ENCODE measurements at regions not wholly inside any gene's neighbourhood (a gene's known extent, or its start where the extent isn't known, plus 50 kb on each side); places are given as distances from the start of the nearest gene placed in this dataset.
A peak's percentile ranks its signal among the peaks of the same experiment; 100 is the strongest.

DNA sequence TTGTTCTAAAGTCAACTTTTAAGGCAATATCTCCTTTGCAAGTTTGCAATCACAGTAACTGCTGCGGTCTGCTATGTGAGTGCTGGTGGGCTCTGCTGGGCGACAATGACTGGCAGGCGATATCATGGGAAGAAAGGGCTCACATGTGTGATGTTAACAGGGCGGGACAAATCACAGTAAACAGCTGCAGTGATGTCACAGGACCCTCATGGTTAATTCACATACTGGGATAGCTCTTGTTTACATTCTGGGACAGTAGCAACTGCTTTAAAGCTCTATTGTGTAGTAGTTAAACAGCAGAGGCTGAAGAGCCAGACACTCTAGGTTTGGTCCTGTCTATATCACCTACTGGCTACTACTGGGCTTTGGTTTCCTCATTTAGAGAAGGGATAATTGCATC is 257.2 kb upstream of the ASIC2 start:
- TF ChIP-seq ZFX (IDR thresholded peaks at IDR 0.05), result no peak
- TF ChIP-seq, protein P1, sequence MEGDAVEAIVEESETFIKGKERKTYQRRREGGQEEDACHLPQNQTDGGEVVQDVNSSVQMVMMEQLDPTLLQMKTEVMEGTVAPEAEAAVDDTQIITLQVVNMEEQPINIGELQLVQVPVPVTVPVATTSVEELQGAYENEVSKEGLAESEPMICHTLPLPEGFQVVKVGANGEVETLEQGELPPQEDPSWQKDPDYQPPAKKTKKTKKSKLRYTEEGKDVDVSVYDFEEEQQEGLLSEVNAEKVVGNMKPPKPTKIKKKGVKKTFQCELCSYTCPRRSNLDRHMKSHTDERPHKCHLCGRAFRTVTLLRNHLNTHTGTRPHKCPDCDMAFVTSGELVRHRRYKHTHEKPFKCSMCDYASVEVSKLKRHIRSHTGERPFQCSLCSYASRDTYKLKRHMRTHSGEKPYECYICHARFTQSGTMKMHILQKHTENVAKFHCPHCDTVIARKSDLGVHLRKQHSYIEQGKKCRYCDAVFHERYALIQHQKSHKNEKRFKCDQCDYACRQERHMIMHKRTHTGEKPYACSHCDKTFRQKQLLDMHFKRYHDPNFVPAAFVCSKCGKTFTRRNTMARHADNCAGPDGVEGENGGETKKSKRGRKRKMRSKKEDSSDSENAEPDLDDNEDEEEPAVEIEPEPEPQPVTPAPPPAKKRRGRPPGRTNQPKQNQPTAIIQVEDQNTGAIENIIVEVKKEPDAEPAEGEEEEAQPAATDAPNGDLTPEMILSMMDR (conservative IDR thresholded peaks at IDR 0.05), result no peak

DNA sequence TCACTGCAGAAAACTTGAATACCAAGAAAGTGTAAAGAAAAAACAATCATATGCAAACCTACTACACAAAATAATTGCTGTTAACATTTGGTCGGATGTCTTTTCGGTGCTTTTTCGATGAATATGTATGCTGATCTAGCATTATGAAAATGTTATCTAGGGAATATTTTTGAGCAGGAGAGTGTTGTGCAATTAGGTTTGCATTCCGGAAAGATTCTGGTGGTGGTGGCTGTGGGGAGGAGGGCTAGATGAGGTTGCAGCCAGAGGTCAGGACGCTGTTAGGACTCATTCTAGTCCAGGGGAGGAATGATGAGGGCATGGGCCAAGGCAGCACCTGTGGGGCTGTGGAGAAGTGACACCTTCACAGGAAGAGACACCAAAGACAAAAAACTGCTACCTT is 258.0 kb upstream of the ASIC2 start:
- H3K27ac ChIP-seq, result no peak overlapping the region
- TF ChIP-seq, protein P1 (conservative IDR thresholded peaks at IDR 0.05), result no peak
- TF ChIP-seq ZFX (IDR thresholded peaks at IDR 0.05), result no peak

More for the DNA sequence above, 257.2 kb upstream of the ASIC2 start:
- no peak overlapping the region for H3K27ac ChIP-seq

DNA sequence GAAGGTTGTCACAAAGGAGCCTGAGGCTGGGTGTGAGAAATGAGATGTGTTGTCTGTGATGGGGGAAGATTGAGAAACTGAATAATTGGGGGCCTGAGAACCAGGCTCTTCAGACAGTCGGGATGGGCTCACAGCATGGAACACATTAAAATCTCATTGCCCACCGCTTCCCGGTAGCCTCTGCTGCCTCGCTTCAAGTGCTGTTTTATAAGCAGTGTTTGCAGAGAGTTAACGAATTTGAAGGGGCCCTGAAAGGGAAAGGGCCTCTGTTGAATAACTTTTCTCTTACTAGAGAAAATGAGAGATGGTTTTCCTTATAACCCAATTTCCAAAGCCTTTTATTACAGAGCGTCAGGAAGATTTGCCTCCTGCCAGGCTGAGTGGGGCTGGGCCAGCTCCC is 258.8 kb upstream of the ASIC2 start:
- no peak for TF ChIP-seq ZFX (IDR thresholded peaks at IDR 0.05)
- TF ChIP-seq, protein P1 (conservative IDR thresholded peaks at IDR 0.05), result no peak
- no peak overlapping the region for H3K27ac ChIP-seq

DNA sequence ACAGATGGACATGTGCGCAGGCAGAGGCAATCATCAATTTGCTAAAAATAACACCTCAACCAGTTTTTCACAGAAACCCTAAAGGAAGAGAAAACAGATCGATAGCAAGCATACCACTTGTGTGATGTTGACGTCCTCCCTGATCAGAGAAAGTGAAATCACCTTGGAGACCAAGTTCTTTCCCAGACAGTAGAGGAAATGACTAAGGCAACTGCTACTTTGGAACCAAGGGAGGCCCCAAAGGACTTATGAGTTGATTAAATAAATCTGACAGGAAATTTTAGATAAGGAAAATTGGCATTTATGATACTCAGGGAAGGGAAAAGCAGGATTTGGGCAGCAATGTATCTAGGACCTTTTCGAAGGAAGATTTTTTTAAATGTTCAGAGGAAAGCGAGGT is 267.1 kb upstream of the ASIC2 start:
- no peak overlapping the region for H3K27ac ChIP-seq
- TF ChIP-seq ZFX (IDR thresholded peaks at IDR 0.05), result no peak
- TF ChIP-seq, protein P1 (conservative IDR thresholded peaks at IDR 0.05), result no peak

DNA sequence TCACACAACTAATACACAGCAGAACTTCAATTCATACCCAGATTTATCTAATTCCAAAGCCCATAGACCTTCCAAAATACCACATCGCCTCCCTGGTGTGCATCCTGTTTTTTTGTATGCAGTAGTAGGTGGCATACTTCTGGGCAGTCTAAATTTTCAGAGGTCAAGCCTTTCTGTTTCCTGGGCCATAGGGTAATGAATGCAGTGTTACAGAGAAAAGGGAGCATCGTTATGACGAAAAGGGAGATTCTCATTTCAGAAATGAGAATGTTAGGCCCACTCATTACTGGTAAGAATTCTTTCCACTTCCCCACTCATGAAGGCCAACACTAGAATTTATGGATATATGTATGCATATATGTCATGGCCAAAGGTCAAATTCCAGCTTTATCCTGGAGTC is 267.8 kb upstream of the ASIC2 start:
- no peak for TF ChIP-seq ZFX (IDR thresholded peaks at IDR 0.05)
- TF ChIP-seq, protein P1 (conservative IDR thresholded peaks at IDR 0.05), result no peak
- no peak overlapping the region for H3K27ac ChIP-seq

DNA sequence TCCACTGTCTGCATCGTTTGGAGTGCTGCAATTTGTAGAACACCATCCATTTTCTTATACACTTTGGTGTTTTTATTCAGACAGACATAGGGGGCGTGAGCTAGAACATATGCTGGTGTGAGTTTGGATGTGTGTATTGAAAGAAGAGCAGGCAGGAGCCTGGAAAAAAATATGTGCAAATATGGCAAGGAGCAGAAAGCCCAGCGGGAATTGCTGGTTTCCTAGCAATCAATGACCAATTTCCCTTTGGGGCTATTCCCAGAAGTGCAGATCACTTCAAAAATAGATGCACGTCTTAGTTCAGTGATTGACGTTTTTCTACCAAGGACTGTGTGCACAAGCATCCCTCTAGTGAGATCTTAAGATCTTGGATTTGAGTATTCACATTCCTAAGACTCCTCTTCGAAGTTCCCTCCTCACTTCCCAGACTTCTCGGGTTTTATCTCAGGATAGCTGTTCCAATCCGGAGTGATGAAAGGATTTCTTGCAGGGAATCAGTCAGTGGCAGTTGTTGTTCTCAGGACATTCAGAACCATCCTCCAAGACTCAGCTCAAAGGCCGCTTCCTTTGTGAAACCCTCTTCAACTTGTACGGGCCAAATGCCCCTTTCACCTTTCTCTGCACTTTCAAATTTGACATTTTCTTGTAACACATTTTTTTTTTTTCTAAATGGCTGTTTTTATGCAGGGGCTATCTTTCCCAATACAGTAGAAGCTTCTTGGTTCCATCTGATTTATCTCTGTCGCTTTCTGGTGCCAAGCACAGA is 268.7 kb upstream of the ASIC2 start:
- no peak overlapping the region for H3K27ac ChIP-seq
- TF ChIP-seq, protein P1 (conservative IDR thresholded peaks at IDR 0.05), result no peak
- no peak for TF ChIP-seq ZFX (IDR thresholded peaks at IDR 0.05)

DNA sequence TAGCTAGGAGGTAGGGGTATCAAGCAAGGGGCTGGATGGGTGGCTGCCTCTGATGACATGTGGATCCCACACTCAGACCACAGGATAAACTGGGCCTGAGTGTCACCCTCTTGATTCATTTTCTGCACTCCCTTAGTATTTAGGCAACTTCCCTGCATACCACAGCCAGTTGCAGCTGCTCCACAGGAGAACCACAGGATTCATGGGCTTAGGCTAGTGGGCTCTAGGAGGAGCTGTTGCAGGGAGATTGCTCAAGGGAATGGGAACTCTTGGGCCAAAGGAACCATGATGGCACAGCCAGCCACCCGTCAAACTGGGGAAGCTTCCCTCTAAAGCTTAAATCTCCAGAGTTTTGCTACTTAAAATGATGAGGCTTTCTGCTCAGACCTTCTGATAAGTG is 269.7 kb upstream of the ASIC2 start:
- TF ChIP-seq, protein P1 (conservative IDR thresholded peaks at IDR 0.05), result peak; percentile 7; the same call in 1 of the 2 replicates
- no peak for TF ChIP-seq ZFX (IDR thresholded peaks at IDR 0.05)
- no peak overlapping the region for H3K27ac ChIP-seq
